Mesothelial cell of epicardium (in vitro differentiated cells): ENCODE measurements at regions not wholly inside any gene's neighbourhood (a gene's known extent, or its start where the extent isn't known, plus 50 kb on each side); places are given as distances from the start of the nearest gene placed in this dataset.

ENCODE experiments used
- DNase-seq, 2 experiments: peaks; one replicate each; pipeline ENCODE4 v3.0.0; 2021; ENCODE audit warnings: low spot score in 2 of 2; ENCODE audit not compliant: unreplicated experiment in 2 of 2
- H3K27ac Mint-ChIP-seq: 2 replicates; pipeline ENCODE4 v1.8.0; 2021; ENCODE audit warnings: mixed read lengths
- H3K27me3 Mint-ChIP-seq: 2 replicates; pipeline ENCODE4 v1.8.0; 2021; ENCODE audit warnings: low read depth, mixed read lengths
- H3K36me3 Mint-ChIP-seq: 2 replicates; pipeline ENCODE4 v1.8.0; 2021; ENCODE audit warnings: mixed read lengths
- H3K4me1 Mint-ChIP-seq: 2 replicates; pipeline ENCODE4 v1.8.0; 2021; ENCODE audit warnings: mixed read lengths
- H3K4me3 Mint-ChIP-seq: 2 replicates; pipeline ENCODE4 v1.8.0; 2021; ENCODE audit warnings: mild to moderate bottlenecking, moderate library complexity, mixed read lengths
- H3K9me3 Mint-ChIP-seq: 2 replicates; pipeline ENCODE4 v1.8.0; 2021; ENCODE audit warnings: mixed read lengths
- CTCF ChIP-seq: fragments of 200-600 bp; sonication (generic); IDR thresholded peaks from one replicate; pipeline ENCODE4 v1.5.0; 2021; ENCODE audit warnings: antibody characterized with exemption; ENCODE audit not compliant: unreplicated experiment

GRCh38 chr7:159272739-159273138, 128.1 kb upstream of the VIPR2 start:
- Mint-ChIP-seq H3K36me3 (no peaks in the 10 kb centered on the region), H3K27ac (no peak overlapping the region), H3K4me1 (no peaks in the 10 kb centered on the region), H3K9me3 (peaks cover 76% of the 10 kb centered on the region), H3K27me3 (no peaks in the 10 kb centered on the region), H3K4me3 (no peak overlapping the region)
- DNase-seq, result no peak
- no peak for TF ChIP-seq CTCF

GRCh38 chr7:159271781-159272180, 127.1 kb upstream of the VIPR2 start:
- TF ChIP-seq CTCF, result no peak
- no peak for DNase-seq
- H3K4me3 Mint-ChIP-seq, result no peak overlapping the region
- no peak overlapping the region for H3K27ac Mint-ChIP-seq
- peaks cover 72% of the 10 kb centered on the region for H3K9me3 Mint-ChIP-seq
- H3K36me3 Mint-ChIP-seq, result no peaks in the 10 kb centered on the region
- no peaks in the 10 kb centered on the region for H3K4me1 Mint-ChIP-seq
- no peaks in the 10 kb centered on the region for H3K27me3 Mint-ChIP-seq

GRCh38 chr7:159269745-159270144, 125.1 kb upstream of the VIPR2 start:
- no peak overlapping the region for H3K27ac Mint-ChIP-seq
- no peak for TF ChIP-seq CTCF
- H3K4me3 Mint-ChIP-seq, result no peak overlapping the region
- H3K4me1 Mint-ChIP-seq, result no peaks in the 10 kb centered on the region
- no peak for DNase-seq
- H3K27me3 Mint-ChIP-seq, result no peaks in the 10 kb centered on the region
- H3K36me3 Mint-ChIP-seq, result no peaks in the 10 kb centered on the region
- peaks cover 59% of the 10 kb centered on the region for H3K9me3 Mint-ChIP-seq

- H3K4me3 Mint-ChIP-seq, result no peak overlapping the region
- no peak for DNase-seq
- TF ChIP-seq CTCF, result no peak
- no peak overlapping the region for H3K27ac Mint-ChIP-seq
- no peaks in the 10 kb centered on the region for H3K27me3 Mint-ChIP-seq
- H3K4me1 Mint-ChIP-seq, result no peaks in the 10 kb centered on the region
- H3K9me3 Mint-ChIP-seq, result peaks cover 63% of the 10 kb centered on the region
- no peaks in the 10 kb centered on the region for H3K36me3 Mint-ChIP-seq
Observed at GRCh38 chr7:159263430-159263829, 118.8 kb upstream of the VIPR2 start.

- H3K9me3 Mint-ChIP-seq, result peaks cover 63% of the 10 kb centered on the region
- peaks cover 3% of the 10 kb centered on the region for H3K36me3 Mint-ChIP-seq
- no peak overlapping the region for H3K4me3 Mint-ChIP-seq
- no peak for TF ChIP-seq CTCF
- H3K4me1 Mint-ChIP-seq, result no peaks in the 10 kb centered on the region
- no peak overlapping the region for H3K27ac Mint-ChIP-seq
- DNase-seq, result no peak
- no peaks in the 10 kb centered on the region for H3K27me3 Mint-ChIP-seq
Observed at GRCh38 chr7:159253657-159254056, 109.0 kb upstream of the VIPR2 start.

- Mint-ChIP-seq H3K36me3 (peaks cover 3% of the 10 kb centered on the region), H3K4me1 (no peaks in the 10 kb centered on the region), H3K9me3 (peaks cover 77% of the 10 kb centered on the region), H3K4me3 (no peak overlapping the region), H3K27me3 (no peaks in the 10 kb centered on the region), H3K27ac (no peak overlapping the region)
- no peak for DNase-seq
- TF ChIP-seq CTCF, result no peak
Observed at GRCh38 chr7:159250471-159250870, 105.8 kb upstream of the VIPR2 start.
